Suprapubic skin (tissue), 4 donors: ENCODE measurements at regions not wholly inside any gene's neighbourhood (a gene's known extent, or its start where the extent isn't known, plus 50 kb on each side); places are given as distances from the start of the nearest gene placed in this dataset.

Experiments used
- DNase-seq, 2 donors: peaks; one replicate each; pipeline ENCODE4 v3.0.0-alpha.2; 2019; ENCODE audit warnings: low spot score in 2 of 2
- H3K27ac ChIP-seq: fragments of 200-600 bp; sonication (generic); one replicate; pipeline ENCODE4 v1.5.1; 2019
- H3K27me3 ChIP-seq: fragments of 200-600 bp; sonication (generic); one replicate; pipeline ENCODE4 v1.5.1; 2019
- H3K36me3 ChIP-seq: fragments of 200-600 bp; sonication (generic); one replicate; pipeline ENCODE4 v1.5.1; 2019
- H3K4me1 ChIP-seq: fragments of 200-600 bp; sonication (generic); one replicate; pipeline ENCODE4 v1.5.1; 2019
- H3K4me3 ChIP-seq: fragments of 200-600 bp; sonication (generic); one replicate; pipeline ENCODE4 v1.5.1; 2019; ENCODE audit warnings: mild to moderate bottlenecking
- H3K9me3 ChIP-seq: fragments of 200-600 bp; sonication (generic); one replicate; pipeline ENCODE4 v1.5.1; 2019
- EP300 ChIP-seq: sonication (generic); formaldehyde crosslinking; IDR thresholded peaks from one replicate; pipeline ENCODE4 v1.6.1; 2017; ENCODE audit warnings: antibody characterized with exemption
- POLR2A ChIP-seq, 2 donors: fragments of 450-650 bp; IDR thresholded peaks; one replicate each; pipeline ENCODE4 v1.6.1; 2017; ENCODE audit warnings: antibody characterized with exemption in 2 of 2, mild to moderate bottlenecking in 2 of 2, moderate library complexity in 2 of 2
- POLR2AphosphoS5 ChIP-seq, 3 donors: sonication (generic); formaldehyde crosslinking; IDR thresholded peaks; one replicate each; pipeline ENCODE4 v1.6.1; 2017; ENCODE audit warnings: antibody characterized with exemption in 3 of 3
- WGBS: methylation state at CpG from one replicate; pipeline ENCODE4 v1.1.5; 2018; 5-methylcytosine and 5-hydroxymethylcytosine counted together
- TF ChIP-seq, protein P1 (sequence below), 2 donors: fragments of 200-600 bp in 1 of 2; fragments of 450-650 bp in 1 of 2; sonication (generic) in 1 of 2; IDR thresholded peaks; one replicate each; pipeline ENCODE4 v1.5.1; 2016 to 2019; ENCODE audit warnings: antibody characterized with exemption in 2 of 2, mild to moderate bottlenecking in 1 of 2, moderate library complexity in 1 of 2

DNA sequence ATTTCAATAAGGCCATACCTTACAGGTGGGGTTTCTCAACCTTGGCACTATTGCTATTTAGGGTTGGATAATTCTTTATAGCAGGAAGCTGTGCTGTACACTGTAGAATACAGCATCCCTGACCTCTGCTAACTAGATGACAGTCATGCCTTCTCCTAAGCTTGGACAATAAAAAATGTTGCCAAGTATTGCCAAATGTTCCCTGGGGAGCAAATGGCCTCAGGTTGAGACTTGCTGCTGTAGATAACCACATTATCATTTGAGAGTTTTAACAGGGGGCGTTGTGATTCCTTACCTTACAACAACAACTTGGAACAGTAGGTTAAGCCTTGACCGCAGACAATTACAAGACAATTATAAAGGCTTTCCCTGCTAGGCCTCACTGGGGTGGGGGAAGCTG lies 1073.6 kb upstream of the TMEM132C start:
- TF ChIP-seq POLR2AphosphoS5 (IDR thresholded peaks at IDR 0.05): no peak
- TF ChIP-seq, protein P1, sequence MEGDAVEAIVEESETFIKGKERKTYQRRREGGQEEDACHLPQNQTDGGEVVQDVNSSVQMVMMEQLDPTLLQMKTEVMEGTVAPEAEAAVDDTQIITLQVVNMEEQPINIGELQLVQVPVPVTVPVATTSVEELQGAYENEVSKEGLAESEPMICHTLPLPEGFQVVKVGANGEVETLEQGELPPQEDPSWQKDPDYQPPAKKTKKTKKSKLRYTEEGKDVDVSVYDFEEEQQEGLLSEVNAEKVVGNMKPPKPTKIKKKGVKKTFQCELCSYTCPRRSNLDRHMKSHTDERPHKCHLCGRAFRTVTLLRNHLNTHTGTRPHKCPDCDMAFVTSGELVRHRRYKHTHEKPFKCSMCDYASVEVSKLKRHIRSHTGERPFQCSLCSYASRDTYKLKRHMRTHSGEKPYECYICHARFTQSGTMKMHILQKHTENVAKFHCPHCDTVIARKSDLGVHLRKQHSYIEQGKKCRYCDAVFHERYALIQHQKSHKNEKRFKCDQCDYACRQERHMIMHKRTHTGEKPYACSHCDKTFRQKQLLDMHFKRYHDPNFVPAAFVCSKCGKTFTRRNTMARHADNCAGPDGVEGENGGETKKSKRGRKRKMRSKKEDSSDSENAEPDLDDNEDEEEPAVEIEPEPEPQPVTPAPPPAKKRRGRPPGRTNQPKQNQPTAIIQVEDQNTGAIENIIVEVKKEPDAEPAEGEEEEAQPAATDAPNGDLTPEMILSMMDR (IDR thresholded peaks at IDR 0.05): no peak
- no peak for TF ChIP-seq POLR2A (IDR thresholded peaks at IDR 0.05)
- TF ChIP-seq EP300: no peak
- DNase-seq: no peak
- Histone ChIP-seq H3K4me3 (no peak overlapping the region), H3K27me3 (no peaks in the 10 kb centered on the region), H3K36me3 (no peaks in the 10 kb centered on the region), H3K27ac (no peak overlapping the region), H3K4me1 (no peaks in the 10 kb centered on the region), H3K9me3 (no peaks in the 10 kb centered on the region)
- WGBS: 100% methylated on average over 2 of the region's 2 CpGs

DNA sequence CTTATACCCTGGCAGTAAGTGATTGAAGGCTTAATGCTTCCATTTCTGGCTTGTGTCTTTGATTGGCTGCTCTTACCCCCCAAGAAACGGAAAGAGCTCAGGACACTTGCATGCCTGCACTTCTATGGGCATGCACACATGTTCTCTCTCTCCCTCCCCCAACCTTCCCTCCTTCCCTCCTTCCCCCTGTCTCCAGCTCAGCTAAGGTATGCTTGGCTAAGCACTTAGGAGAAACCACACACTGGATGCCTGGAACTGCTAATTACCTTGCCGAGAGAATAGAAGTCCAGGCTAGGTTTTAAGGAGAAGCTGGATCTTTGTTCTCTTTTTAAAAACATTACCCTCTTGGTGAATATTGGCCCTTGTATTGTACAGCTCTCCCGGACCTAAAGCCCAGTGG lies 1072.8 kb upstream of the TMEM132C start:
- H3K27me3 ChIP-seq: no peaks in the 10 kb centered on the region
- no peak overlapping the region for H3K27ac ChIP-seq
- no peaks in the 10 kb centered on the region for H3K36me3 ChIP-seq
- DNase-seq: no peak
- no peak overlapping the region for H3K4me3 ChIP-seq
- no peaks in the 10 kb centered on the region for H3K9me3 ChIP-seq
- H3K4me1 ChIP-seq: no peaks in the 10 kb centered on the region
- WGBS: 83% methylated on average over 3 of the region's 3 CpGs
- no peak for TF ChIP-seq POLR2A (IDR thresholded peaks at IDR 0.05)

DNA sequence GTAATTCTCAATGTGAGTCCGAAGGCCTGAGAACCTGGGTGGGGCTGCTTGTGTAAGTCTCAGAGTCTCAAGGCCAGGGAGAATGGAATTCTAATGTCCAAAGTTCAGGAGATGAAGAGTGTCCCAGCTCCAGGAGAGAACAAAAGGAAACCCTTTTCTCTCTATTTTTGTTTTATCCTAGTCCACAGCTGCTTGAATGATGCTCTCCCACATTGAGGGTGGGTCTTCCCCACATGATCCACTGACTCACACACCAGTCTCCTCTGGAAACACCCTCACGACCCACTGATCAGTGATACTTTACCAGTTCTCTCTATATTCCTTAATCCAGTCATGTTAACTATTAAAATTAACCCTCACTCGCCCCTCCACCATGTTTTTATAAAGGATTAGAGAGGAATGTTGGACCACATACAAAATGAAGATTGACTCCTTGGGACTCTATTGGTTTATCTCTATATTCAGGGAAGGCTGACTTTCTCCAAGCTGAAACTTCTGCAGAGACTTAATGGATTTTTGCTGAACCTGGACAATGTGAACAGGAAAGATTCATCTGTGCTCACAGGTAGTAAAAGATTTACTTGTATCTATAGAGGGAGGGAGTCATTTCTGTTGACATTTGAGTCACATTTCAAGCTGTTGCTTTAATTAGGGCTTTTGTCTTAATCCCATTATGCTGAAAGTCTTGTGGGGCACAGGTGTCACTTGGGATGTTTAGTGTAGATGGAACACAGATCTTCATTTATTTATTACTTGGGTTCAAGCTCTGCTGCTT lies 1061.0 kb upstream of the TMEM132C start:
- Histone ChIP-seq H3K4me1 (no peaks in the 10 kb centered on the region), H3K27me3 (no peaks in the 10 kb centered on the region), H3K27ac (no peak overlapping the region), H3K36me3 (no peaks in the 10 kb centered on the region), H3K9me3 (no peaks in the 10 kb centered on the region), H3K4me3 (no peak overlapping the region)
- WGBS: 58% methylated on average over 3 of the region's 3 CpGs
- TF ChIP-seq, protein P1 (IDR thresholded peaks at IDR 0.05): no peak
- no peak for TF ChIP-seq POLR2A (IDR thresholded peaks at IDR 0.05)
- no peak for TF ChIP-seq EP300
- no peak for TF ChIP-seq POLR2AphosphoS5 (IDR thresholded peaks at IDR 0.05)
- DNase-seq: no peak

DNA sequence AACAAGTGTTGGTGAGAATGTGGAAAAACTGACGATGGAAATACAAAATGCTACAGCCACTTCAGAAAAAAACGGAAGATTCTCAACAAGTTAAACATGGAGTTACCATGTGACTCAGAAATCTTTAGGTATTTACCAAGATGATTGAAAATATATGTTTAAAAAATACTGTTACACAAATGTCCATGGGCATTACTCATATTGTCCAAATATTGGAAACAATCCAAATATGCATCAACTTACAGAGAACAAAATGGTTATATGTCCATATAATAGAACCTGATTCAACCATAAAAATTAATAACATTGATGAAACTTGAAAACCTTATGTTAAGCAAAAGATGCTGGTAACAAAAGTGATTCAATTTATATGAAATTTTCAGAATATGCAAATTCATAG lies 1057.7 kb upstream of the TMEM132C start:
- DNase-seq: no peak
- 89% methylated on average over 2 of the region's 2 CpGs for WGBS
- H3K9me3 ChIP-seq: no peaks in the 10 kb centered on the region
- no peak for TF ChIP-seq EP300
- TF ChIP-seq POLR2A (IDR thresholded peaks at IDR 0.05): no peak
- TF ChIP-seq, protein P1 (IDR thresholded peaks at IDR 0.05): no peak
- no peak for TF ChIP-seq POLR2AphosphoS5 (IDR thresholded peaks at IDR 0.05)
- H3K4me1 ChIP-seq: no peaks in the 10 kb centered on the region
- H3K4me3 ChIP-seq: no peak overlapping the region
- H3K27me3 ChIP-seq: no peaks in the 10 kb centered on the region
- H3K36me3 ChIP-seq: no peaks in the 10 kb centered on the region
- no peak overlapping the region for H3K27ac ChIP-seq

DNA sequence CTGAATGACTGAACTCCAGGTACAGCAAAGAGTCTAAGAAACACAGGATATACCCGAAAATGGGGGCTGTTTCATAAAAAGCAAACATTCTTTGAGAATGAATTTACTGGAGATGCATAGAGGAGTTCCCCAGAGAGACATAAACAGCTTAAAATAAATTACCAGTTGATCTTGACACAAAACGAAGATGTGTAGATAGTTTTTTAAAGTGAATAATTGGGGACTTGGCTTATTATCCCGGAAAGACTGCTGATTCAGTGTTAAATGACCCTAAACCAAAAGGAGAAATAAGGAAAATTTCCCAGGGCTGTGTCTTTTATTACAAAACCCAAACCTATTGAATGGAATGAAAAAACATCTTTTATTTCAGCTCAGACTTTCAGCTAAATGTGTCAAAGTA lies 1052.8 kb upstream of the TMEM132C start:
- DNase-seq: no peak
- Histone ChIP-seq H3K4me3 (no peak overlapping the region), H3K27ac (no peak overlapping the region), H3K4me1 (no peaks in the 10 kb centered on the region), H3K36me3 (no peaks in the 10 kb centered on the region), H3K27me3 (no peaks in the 10 kb centered on the region), H3K9me3 (no peaks in the 10 kb centered on the region)
- 48% methylated on average over 3 of the region's 3 CpGs for WGBS
- TF ChIP-seq EP300 (no peak), POLR2AphosphoS5 (IDR thresholded peaks at IDR 0.05) (no peak), POLR2A (IDR thresholded peaks at IDR 0.05) (no peak)
- TF ChIP-seq, protein P1 (IDR thresholded peaks at IDR 0.05): no peak

DNA sequence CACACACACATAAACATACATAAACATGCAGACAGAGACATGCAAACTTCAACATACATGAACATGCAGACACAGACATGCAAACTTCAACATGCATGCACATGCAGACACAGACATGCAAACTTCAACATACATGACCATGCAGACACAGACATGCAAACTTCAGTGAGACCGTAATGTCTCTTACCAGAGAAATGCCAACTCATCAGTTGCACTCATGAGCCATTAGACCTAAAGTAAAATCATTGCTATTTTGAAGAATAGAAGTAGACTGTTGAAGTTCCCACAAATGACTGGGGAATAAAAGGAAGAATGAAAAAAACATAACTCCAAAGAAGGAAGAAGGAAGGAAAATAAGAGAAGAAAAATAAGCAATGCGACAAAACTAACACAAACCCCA lies 1044.0 kb upstream of the TMEM132C start:
- Histone ChIP-seq H3K27ac (no peak overlapping the region), H3K4me3 (no peak overlapping the region), H3K4me1 (no peaks in the 10 kb centered on the region), H3K36me3 (no peaks in the 10 kb centered on the region), H3K27me3 (no peaks in the 10 kb centered on the region), H3K9me3 (no peaks in the 10 kb centered on the region)
- 96% methylated on average over 2 of the region's 2 CpGs for WGBS
- DNase-seq: no peak
- TF ChIP-seq POLR2AphosphoS5 (IDR thresholded peaks at IDR 0.05): no peak
- TF ChIP-seq POLR2A (IDR thresholded peaks at IDR 0.05): no peak
- TF ChIP-seq, protein P1 (IDR thresholded peaks at IDR 0.05): no peak
- no peak for TF ChIP-seq EP300
